SK-N-SH (cell line): ENCODE measurements at regions not wholly inside any gene's neighbourhood (a gene's known extent, or its start where the extent isn't known, plus 50 kb on each side); places are given as distances from the start of the nearest gene placed in this dataset.

Experiments used
- CTCF ChIA-PET: fragments of 300-600, 350-600 bp; formaldehyde crosslinking; extraction: SDS; loops from one replicate; lab custom pipeline; 2021; lab: Yijun Ruan, JAX
- POLR2A ChIA-PET: fragments of 350-600 bp; sonication (Branson Sonifier 250); formaldehyde crosslinking; extraction: SDS; loops from one replicate; lab custom pipeline; 2020; ENCODE audit warnings: antibody characterized with exemption, inconsistent platforms; lab: Yijun Ruan, JAX
- DNase-seq: peaks from one replicate; pipeline ENCODE4 v3.0.0; 2012
- H2AFZ ChIP-seq: fragments of 200-600 bp; sonication (generic); 2 replicates; pipeline ENCODE4 v1.8.1; 2016; ENCODE audit warnings: antibody characterized with exemption, mild to moderate bottlenecking, low read depth
- H3F3A ChIP-seq: fragments of 200-600 bp; sonication (generic); replicated peaks from 2 replicates; pipeline ENCODE3; 2016; ENCODE audit warnings: antibody characterized with exemption, mild to moderate bottlenecking; ENCODE audit not compliant: insufficient read depth
- H3K27ac ChIP-seq, 2 experiments: fragments of 200-500 bp in 1 of 2; fragments of 200-600 bp in 1 of 2; sonication (Bioruptor generic) in 1 of 2; sonication (generic), shearing (Covaris generic) in 1 of 2; 2 replicates each; pipeline versions ENCODE4 v1.5.1 to v1.6.1; 2014 to 2016; ENCODE audit warnings: low read depth in 2 of 2, inconsistent platforms in 1 of 2, low read length in 1 of 2, mild to moderate bottlenecking in 1 of 2, mixed read lengths in 1 of 2
- H3K27me3 ChIP-seq: fragments of 200-600 bp; sonication (generic), shearing (Covaris generic); 2 replicates; pipeline ENCODE4 v1.6.1; 2016; ENCODE audit warnings: mixed run types; ENCODE audit not compliant: insufficient read depth
- H3K36me3 ChIP-seq, 2 experiments: fragments of 200-500 bp in 1 of 2; fragments of 200-600 bp in 1 of 2; sonication (Bioruptor generic) in 1 of 2; sonication (generic) in 1 of 2; replicated peaks in 1 of 2; 2 replicates each; pipeline versions ENCODE3 to v1.5.1; 2014 to 2016; ENCODE audit warnings: low read length in 1 of 2, mild to moderate bottlenecking in 1 of 2; ENCODE audit not compliant: insufficient read depth in 2 of 2, control insufficient read depth in 1 of 2
- H3K4me1 ChIP-seq, 2 experiments: fragments of 200-500 bp in 1 of 2; fragments of 200-600 bp in 1 of 2; sonication (Bioruptor generic) in 1 of 2; sonication (generic), shearing (Covaris generic) in 1 of 2; 2 replicates each; pipeline versions ENCODE4 v1.5.1 to v1.6.1; 2014 to 2016; ENCODE audit warnings: low read depth in 1 of 2, low read length in 1 of 2, mixed run types in 1 of 2; ENCODE audit not compliant: insufficient read depth in 2 of 2, control insufficient read depth in 1 of 2
- H3K4me2 ChIP-seq: fragments of 200-600 bp; sonication (generic), shearing (Covaris generic); 2 replicates; pipeline ENCODE4 v1.6.1; 2017; ENCODE audit warnings: mixed run types
- H3K4me3 ChIP-seq, 2 experiments: fragments of 200-500 bp in 1 of 2; fragments of 200-600 bp in 1 of 2; sonication (Bioruptor generic) in 1 of 2; sonication (generic), shearing (Covaris generic) in 1 of 2; 2 replicates each; pipeline versions ENCODE4 v1.5.1 to v1.8.1; 2014 to 2016; ENCODE audit warnings: low read depth in 2 of 2, inconsistent platforms in 1 of 2, low read length in 1 of 2, mild to moderate bottlenecking in 1 of 2, mixed read lengths in 1 of 2, moderate library complexity in 1 of 2
- H3K79me2 ChIP-seq: fragments of 200-600 bp; sonication (generic); 2 replicates; pipeline ENCODE4 v1.8.1; 2017; ENCODE audit warnings: mild to moderate bottlenecking; ENCODE audit not compliant: insufficient read depth
- H3K9ac ChIP-seq: fragments of 200-600 bp; sonication (generic); 2 replicates; pipeline ENCODE4 v1.6.1; 2017; ENCODE audit warnings: mixed run types
- H3K9me2 ChIP-seq: fragments of 200-600 bp; sonication (generic); 2 replicates; pipeline ENCODE4 v1.6.1; 2017; ENCODE audit warnings: mixed run types
- H3K9me3 ChIP-seq: fragments of 200-600 bp; sonication (generic); 2 replicates; pipeline ENCODE4 v1.6.1; 2017; ENCODE audit warnings: mixed run types, mild to moderate bottlenecking, moderate library complexity
- H4K20me1 ChIP-seq: fragments of 200-600 bp; sonication (generic); 2 replicates; pipeline ENCODE4 v1.6.1; 2017; ENCODE audit warnings: mild to moderate bottlenecking, mixed run types; ENCODE audit not compliant: insufficient read depth
- CHD2 ChIP-seq: fragments of 150-350 bp; IDR thresholded peaks from 2 replicates; pipeline ENCODE4 v1.6.1; 2018; ENCODE audit warnings: low read length; ENCODE audit not compliant: partially characterized antibody
- CTCF ChIP-seq: fragments of 200-600 bp; sonication (generic); IDR thresholded peaks from 2 replicates; pipeline ENCODE4 v1.6.1; 2017; ENCODE audit warnings: antibody characterized with exemption, mild to moderate bottlenecking, moderate library complexity
- ELF1 ChIP-seq: IDR thresholded peaks from 2 replicates; pipeline ENCODE4 v1.4.0; 2012
- EP300 ChIP-seq, 2 experiments: IDR thresholded peaks; 2 replicates each; pipeline versions ENCODE4 v1.4.0 to v1.6.1; 2012; ENCODE audit warnings: borderline replicate concordance in 1 of 2, low read depth in 1 of 2, low read length in 1 of 2
- FOSL2 ChIP-seq: IDR thresholded peaks from 2 replicates; pipeline ENCODE4 v1.4.0; 2012; ENCODE audit warnings: low read depth, mild to moderate bottlenecking, moderate library complexity, borderline replicate concordance
- FOXM1 ChIP-seq: IDR thresholded peaks from 2 replicates; pipeline ENCODE4 v1.4.0; 2012; ENCODE audit warnings: low read depth, mild to moderate bottlenecking
- GABPA ChIP-seq: IDR thresholded peaks from 2 replicates; pipeline ENCODE4 v1.4.0; 2012; ENCODE audit warnings: low read depth, mild to moderate bottlenecking
- GATA2 ChIP-seq: sonication (generic); formaldehyde crosslinking; IDR thresholded peaks from 2 replicates; pipeline ENCODE4 v1.5.0; 2020; ENCODE audit warnings: mild to moderate bottlenecking, missing genetic modification reagents
- JUND ChIP-seq: IDR thresholded peaks from 2 replicates; pipeline ENCODE4 v1.4.0; 2012
- MAX ChIP-seq: IDR thresholded peaks from 2 replicates; pipeline ENCODE4 v1.4.0; 2012; ENCODE audit warnings: low read depth
- MEF2A ChIP-seq: IDR thresholded peaks from 2 replicates; pipeline ENCODE4 v1.4.0; 2012; ENCODE audit warnings: low read depth, borderline replicate concordance
- MXI1 ChIP-seq: IDR thresholded peaks from 2 replicates; pipeline ENCODE4 v1.6.1; 2012; ENCODE audit warnings: mild to moderate bottlenecking, low read depth, low read length, improper control_type of control experiment
- NFIC ChIP-seq: IDR thresholded peaks from 2 replicates; pipeline ENCODE4 v1.4.0; 2012; ENCODE audit warnings: borderline replicate concordance
- PBX3 ChIP-seq: IDR thresholded peaks from 2 replicates; pipeline ENCODE4; 2012
- RAD21 ChIP-seq: IDR thresholded peaks from 2 replicates; pipeline ENCODE4 v1.6.1; 2012; ENCODE audit warnings: mild to moderate bottlenecking, low read length
- REST ChIP-seq: IDR thresholded peaks from 2 replicates; pipeline ENCODE4 v1.6.1; 2012; ENCODE audit warnings: mild to moderate bottlenecking, low read depth, low read length, moderate library complexity
- SMC3 ChIP-seq: IDR thresholded peaks from 2 replicates; pipeline ENCODE4 v1.6.1; 2012; ENCODE audit warnings: low read depth, low read length, improper control_type of control experiment
- TEAD4 ChIP-seq: IDR thresholded peaks from 2 replicates; pipeline ENCODE4 v1.4.0; 2012; ENCODE audit warnings: mild to moderate bottlenecking, borderline replicate concordance; ENCODE audit not compliant: insufficient read depth
- YY1 ChIP-seq: IDR thresholded peaks from 2 replicates; pipeline ENCODE4 v1.4.0; 2012; ENCODE audit warnings: low read depth, mild to moderate bottlenecking
- WGBS: methylation state at CpG from one replicate; pipeline ENCODE4 v1.1.6; 2017; ENCODE audit warnings: low lambda C conversion rate; 5-methylcytosine and 5-hydroxymethylcytosine counted together
- TF ChIP-seq, protein P1 (sequence below): fragments of 150-350 bp; IDR thresholded peaks from 2 replicates; pipeline ENCODE4 v1.6.1; 2016; ENCODE audit warnings: mild to moderate bottlenecking, low read depth, low read length

- no peak for DNase-seq
- Histone ChIP-seq H3K4me1 (peaks cover 0 to 2% of the 10 kb centered on the region in 2 experiments; a peak in 1 of 4 replicates), H3K4me2 (no peak overlapping the region), H4K20me1 (no peaks in the 10 kb centered on the region), H3K79me2 (no peaks in the 10 kb centered on the region), H3K27ac (no peak overlapping the region; a peak in 1 of 4 replicates), H3K36me3 (no peaks in the 10 kb centered on the region), H3K27me3 (no peaks in the 10 kb centered on the region), H3F3A (no peaks in the 10 kb centered on the region), H3K9ac (no peak overlapping the region), H3K9me3 (no peaks in the 10 kb centered on the region), H3K4me3 (no peak overlapping the region), H2AFZ (no peak overlapping the region), H3K9me2 (no peaks in the 10 kb centered on the region)
- ChIA-PET POLR2A (no interaction called here), CTCF (no interaction called here)
- 23% methylated on average over 1 of the region's 1 CpG for WGBS
- TF ChIP-seq FOSL2 (no peak), CHD2 (no peak), GABPA (no peak), PBX3 (no peak), NFIC (no peak), EP300 (IDR thresholded peaks at IDR 0.05; ENCODE audit: borderline replicate concordance in 1 of 2, low read depth in 1 of 2, low read length in 1 of 2) (no peak), SMC3 (no peak), RAD21 (no peak), REST (no peak), ELF1 (no peak), GATA2 (no peak), MEF2A (no peak), CTCF (no peak), MAX (no peak), FOXM1 (no peak), TEAD4 (no peak), YY1 (no peak), JUND (no peak), MXI1 (no peak)
- TF ChIP-seq, protein P1, sequence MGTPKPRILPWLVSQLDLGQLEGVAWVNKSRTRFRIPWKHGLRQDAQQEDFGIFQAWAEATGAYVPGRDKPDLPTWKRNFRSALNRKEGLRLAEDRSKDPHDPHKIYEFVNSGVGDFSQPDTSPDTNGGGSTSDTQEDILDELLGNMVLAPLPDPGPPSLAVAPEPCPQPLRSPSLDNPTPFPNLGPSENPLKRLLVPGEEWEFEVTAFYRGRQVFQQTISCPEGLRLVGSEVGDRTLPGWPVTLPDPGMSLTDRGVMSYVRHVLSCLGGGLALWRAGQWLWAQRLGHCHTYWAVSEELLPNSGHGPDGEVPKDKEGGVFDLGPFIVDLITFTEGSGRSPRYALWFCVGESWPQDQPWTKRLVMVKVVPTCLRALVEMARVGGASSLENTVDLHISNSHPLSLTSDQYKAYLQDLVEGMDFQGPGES: no peak
Observed at GRCh38 chr5:89450149-89450538, 567.2 kb upstream of the MEF2C start.
